ENCODE measurements at regions not wholly inside any gene's neighbourhood (a gene's known extent, or its start where the extent isn't known, plus 50 kb on each side); places are given as distances from the start of the nearest gene placed in this dataset.

GRCh38 chr1:219358080-219358479 is 184.4 kb downstream of the LYPLAL1 start:
- intact Hi-C loops (cut with micrococcal nuclease), result no loop called here

DNA sequence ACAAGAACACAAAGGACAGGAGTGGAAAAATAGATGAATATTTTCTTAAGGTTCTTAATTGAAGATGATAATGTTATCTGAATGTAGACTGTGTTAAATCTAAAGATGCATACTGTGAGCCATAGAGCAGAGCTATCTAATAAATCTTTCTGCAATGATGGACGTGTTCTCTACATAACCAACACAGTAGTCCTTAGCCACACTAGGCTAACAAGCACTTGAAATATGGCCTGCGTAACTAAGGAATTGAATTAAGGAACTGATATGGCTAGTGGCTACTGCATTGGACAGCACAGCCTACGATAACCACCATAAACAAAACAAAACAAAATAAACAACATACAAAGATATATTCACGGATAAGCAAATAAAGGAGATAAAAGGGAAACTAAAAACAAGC is 181.3 kb downstream of the LYPLAL1 start:
- intact Hi-C loops (cut with micrococcal nuclease), result no loop called here

DNA sequence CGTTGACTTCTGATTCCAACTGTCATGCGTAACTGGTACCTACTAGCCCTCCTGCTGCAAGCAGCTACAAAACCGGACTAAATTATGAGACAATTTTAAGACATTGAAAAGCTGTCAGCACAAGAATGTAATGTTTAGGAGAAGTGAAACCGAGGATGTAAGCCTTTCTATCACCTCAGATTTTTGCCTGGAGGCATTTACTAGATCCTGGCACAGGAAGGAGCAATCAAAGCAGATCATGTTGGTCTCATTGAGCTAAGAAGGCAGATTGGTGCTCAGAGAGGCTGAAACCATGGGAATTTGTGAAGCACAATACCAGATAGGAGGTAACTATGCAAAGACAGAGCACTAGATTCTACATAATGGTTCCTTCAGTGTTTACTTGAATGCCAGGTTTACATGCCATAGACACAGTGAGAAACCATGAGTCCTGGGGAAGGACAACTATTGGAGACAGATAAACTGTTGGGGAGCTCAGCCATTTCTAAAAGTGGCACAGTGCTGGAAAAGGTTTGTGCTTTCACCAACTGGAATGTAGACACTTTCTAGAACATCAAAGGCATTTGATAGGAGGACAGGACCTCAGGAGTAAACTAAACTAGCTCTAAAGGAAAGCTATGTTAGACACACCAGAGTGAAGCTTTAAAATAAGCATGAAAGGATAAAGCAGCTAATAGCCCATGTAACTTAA is 179.4 kb downstream of the LYPLAL1 start:
- intact Hi-C loops (cut with micrococcal nuclease), result no loop called here

- intact Hi-C loops (cut with micrococcal nuclease), result no loop called here
Observed at GRCh38 chr1:219350172-219350931, 176.7 kb downstream of the LYPLAL1 start.

- intact Hi-C loops (cut with micrococcal nuclease), result no loop called here
Observed at GRCh38 chr1:219347921-219348391, 174.3 kb downstream of the LYPLAL1 start.

DNA sequence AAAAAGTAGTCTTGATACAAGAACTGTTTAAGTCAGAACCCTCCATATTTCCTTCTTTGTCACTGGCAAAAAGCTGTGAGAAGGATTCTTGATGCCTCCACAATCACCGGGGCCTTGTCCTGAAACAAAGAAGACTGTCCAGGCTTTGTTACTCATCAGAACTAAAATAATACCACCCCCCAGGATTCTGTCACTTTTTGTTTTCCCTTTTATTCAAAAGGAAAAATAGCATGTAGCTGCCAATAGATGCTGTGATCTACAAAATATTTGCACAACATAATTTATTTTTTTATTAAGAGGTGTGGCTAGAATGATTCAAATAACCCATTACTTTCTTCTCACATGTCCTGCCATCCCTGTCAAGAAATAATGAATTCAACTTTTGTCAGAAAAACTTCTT is 173.7 kb downstream of the LYPLAL1 start:
- intact Hi-C loops (cut with micrococcal nuclease), result no loop called here

- intact Hi-C loops (cut with micrococcal nuclease), result no loop called here
Observed at GRCh38 chr1:219345953-219346352, 172.3 kb downstream of the LYPLAL1 start.

GRCh38 chr1:219342836-219343235 is 169.2 kb downstream of the LYPLAL1 start:
- intact Hi-C loops (cut with micrococcal nuclease), result no loop called here

DNA sequence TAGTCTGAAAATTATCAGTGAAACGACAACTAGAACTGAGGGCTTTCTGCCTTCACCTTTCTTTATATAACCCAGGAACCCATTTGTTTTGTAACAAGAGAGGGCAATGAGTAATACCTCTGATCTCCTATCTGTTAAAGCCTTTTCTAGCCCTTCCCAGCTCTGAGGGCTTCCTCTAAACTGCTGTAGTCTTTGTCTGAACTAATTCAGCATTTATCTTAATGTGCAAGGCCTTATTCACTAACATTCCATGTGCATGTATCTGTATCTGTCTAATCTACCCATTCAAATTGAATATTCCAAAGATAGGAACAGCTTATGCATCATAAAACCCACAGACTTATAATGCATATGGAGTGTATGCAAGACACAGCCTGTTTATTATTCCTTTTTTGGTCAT is 167.1 kb downstream of the LYPLAL1 start:
- intact Hi-C loops (cut with micrococcal nuclease), result no loop called here

DNA sequence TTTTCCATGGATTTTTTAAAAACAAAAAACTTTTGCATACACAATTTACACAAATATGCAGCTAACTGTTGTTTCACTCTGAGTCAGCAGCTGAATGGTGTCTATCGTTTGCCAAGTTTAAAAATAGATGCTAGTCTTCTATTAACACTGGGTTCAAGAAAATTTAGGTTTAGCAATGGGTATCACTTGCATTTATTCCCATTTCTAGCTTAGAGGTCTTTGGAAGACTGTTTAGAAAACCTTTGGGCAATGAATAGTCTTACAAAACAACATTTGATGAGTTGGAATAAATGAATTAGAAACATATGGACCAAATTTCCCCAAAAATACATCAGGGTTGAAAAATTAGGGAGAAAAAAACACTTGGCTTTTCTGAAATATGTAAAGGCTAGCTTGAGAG is 165.8 kb downstream of the LYPLAL1 start:
- intact Hi-C loops (cut with micrococcal nuclease), result no loop called here

DNA sequence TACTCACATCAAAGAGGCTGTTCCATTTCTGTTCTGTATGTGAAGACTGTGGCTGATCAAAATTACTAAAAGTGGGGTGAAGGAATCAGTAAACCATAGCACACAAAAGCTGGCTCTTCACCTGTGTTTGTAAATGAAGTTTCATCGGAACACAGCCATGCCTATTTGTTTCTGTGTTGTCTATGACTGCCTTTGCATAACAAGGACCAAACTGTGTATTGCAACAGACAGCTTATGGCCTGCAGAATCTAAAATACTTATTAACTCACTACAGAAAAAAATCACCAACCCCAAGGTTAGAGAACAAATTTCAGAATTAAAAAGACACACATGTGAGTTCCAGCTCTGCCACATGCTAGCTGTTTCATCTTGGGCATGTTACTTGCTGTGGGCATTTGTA is 163.9 kb downstream of the LYPLAL1 start:
- intact Hi-C loops (cut with micrococcal nuclease), result no loop called here

- intact Hi-C loops (cut with micrococcal nuclease), result no loop called here
Observed at GRCh38 chr1:219333626-219334025, 159.9 kb downstream of the LYPLAL1 start.

- intact Hi-C loops (cut with micrococcal nuclease), result no loop called here
Observed at GRCh38 chr1:219331424-219331823, 157.7 kb downstream of the LYPLAL1 start.

DNA sequence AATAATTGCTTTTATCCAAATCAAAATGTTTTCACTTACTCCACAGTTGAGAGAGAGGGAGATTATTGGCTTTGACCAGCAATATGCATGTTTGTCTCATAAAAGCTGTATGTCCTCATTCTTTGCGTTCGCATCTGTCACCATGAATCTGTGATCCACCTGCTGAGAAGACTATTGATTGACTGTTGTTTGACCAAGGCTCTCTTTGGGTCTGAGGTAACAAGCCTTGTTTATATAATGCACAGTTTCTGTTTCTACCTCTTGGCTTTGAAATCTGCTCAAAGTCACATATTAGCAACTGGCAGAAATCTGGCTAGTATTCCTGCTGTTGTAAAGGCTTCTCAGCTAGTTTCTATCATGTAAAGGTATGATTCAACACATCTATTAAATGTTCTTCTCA is 157.0 kb downstream of the LYPLAL1 start:
- intact Hi-C loops (cut with micrococcal nuclease), result no loop called here

- intact Hi-C loops (cut with micrococcal nuclease), result no loop called here
Observed at GRCh38 chr1:219330001-219330400, 156.3 kb downstream of the LYPLAL1 start.

DNA sequence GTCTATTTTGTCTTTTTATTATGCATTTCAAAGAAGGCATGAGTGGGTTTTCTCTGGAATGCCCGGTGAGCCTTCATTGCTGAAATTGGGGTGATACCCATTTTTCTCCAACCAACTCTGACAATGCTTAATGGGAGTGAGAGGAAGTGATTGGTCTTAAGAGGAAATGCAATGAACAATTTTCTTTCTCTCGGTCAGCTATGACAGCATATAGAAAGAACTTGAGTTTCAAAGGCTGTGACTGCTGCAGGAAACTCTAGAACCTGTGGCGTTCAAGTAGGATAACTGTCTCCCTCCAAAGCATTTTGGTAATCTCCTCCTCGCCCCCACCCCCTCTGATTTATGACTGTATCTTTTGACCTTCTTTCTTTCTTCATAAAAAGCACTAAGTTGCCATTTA is 155.9 kb downstream of the LYPLAL1 start:
- intact Hi-C loops (cut with micrococcal nuclease), result no loop called here

DNA sequence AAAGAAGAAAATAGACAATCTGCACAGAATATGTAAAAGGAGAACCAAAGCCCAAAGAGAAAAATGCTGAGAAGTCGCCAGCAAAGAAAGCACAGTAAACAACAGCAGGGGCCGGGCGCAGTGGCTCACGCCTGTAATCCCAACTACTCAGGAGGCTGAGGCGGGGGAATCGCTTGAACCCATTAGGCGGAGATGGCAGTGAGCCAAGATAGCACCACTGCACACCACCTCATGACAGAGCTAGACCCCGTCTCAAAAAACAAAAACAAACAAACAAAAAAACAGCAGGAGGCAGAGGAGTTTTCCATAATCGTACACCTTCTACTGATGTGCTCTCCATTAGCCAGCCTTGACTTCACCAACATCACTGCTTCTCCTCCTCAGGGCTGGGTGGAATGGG is 153.2 kb downstream of the LYPLAL1 start:
- intact Hi-C loops (cut with micrococcal nuclease), result no loop called here

- intact Hi-C loops (cut with micrococcal nuclease), result no loop called here
Observed at GRCh38 chr1:219325368-219325742, 151.7 kb downstream of the LYPLAL1 start.

- intact Hi-C loops (cut with micrococcal nuclease), result no loop called here
Observed at GRCh38 chr1:219324629-219325367, 151.1 kb downstream of the LYPLAL1 start.

DNA sequence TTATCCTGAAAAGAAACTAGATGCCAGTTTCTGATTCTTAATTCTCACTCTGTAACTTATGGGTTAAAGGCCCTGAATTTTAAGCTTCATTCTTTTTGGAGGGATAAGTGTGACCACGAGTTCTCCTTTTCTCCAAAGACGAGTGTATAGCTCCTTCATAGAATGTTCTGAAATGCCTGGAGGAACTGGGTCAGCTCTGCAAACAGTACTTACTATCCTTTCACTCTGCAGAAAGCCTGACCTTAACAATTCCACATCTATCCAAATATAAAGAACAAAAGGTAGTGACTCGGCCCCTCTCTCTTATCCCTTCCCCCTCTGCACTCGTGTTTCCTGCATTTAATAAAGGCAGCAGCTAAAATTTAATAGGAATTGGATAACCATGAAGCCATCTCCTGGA is 150.5 kb downstream of the LYPLAL1 start:
- intact Hi-C loops (cut with micrococcal nuclease), result no loop called here

DNA sequence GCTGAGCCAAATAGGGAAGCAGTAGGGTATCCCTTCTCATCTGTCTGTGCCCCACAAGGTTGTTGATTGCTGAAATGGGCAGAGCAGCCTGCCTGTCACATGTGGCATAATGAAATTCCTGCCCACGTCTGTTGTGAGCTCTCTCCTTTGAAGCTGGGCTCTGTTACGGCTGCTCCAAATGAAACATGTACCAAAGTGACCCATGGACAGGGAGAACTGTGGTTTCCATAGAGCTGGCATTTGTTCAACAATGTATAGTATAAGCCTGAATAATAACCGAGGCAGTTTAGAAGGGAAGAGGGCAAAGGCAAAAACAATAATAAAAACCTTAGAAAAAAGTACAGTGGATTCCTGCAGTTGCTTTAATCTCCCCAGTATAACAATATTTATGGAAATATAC is 149.7 kb downstream of the LYPLAL1 start:
- intact Hi-C loops (cut with micrococcal nuclease), result no loop called here

DNA sequence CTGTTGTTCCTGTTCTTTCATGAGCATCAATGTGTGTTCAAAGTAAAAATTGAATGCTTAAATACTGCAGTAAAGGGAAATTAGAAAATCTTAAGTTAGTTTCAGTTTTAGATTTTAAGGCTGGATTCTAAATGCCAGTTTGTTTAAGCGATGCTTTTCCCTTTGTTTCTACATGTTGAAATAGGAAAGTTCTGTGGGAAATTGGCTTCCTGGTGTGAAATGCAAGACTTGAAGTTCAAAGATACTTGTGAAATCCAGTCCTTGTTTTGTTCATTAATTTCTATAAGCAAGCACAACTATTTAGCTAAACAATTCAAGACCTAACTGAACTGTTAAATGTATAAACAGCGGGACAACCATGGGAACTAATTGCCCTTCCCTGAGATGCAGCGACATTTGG is 149.1 kb downstream of the LYPLAL1 start:
- intact Hi-C loops (cut with micrococcal nuclease), result no loop called here

Data from T-helper 1 cell treated with Interleukin-12 subunit alpha and Interleukin-12 subunit beta and Interleukin-4 antibody, amounts not matched to agents 30 ng/mL and 1 ng/mL, for 36 hours (primary cell).